ENCODE measurements at regions not wholly inside any gene's neighbourhood (a gene's known extent, or its start where the extent isn't known, plus 50 kb on each side); places are given as distances from the start of the nearest gene placed in this dataset.

DNA sequence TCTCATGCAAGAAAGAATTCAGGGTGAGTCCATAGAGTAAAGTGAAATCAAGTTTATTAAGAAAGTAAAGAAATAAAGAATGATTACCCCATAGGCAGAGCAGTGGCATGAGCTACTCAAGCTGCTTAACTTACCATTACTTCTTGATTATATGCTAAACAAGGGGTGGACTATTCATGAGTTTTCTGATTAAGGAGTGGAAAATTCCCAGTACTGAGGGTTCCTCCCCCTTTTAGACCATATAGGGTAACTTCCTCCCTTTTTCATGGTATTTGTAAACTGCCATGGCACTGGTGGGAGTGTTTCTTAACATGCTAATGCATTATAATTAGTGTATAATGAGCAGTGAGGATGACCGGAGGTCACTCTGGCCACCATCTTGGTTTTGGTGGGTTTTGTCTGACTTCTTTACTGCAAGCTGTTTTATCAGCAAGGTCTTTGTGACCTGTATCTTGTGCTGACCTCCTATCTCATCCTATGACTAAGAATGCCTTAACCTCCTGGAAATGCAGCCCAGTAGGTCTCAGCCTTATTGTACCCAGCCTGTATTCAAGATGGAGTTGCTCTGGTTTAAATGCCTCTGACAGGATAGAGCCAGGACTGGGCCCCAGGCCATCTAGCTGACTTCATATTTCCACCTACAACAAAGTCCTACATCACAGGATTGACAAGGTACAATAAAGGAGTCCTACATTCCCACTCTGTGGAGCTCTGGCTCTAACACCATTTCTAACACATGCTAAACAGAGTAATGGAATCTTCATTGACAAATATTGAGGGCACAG, 186.7 kb downstream of the NXNL2 start:
- TF ChIP-seq, protein P1, sequence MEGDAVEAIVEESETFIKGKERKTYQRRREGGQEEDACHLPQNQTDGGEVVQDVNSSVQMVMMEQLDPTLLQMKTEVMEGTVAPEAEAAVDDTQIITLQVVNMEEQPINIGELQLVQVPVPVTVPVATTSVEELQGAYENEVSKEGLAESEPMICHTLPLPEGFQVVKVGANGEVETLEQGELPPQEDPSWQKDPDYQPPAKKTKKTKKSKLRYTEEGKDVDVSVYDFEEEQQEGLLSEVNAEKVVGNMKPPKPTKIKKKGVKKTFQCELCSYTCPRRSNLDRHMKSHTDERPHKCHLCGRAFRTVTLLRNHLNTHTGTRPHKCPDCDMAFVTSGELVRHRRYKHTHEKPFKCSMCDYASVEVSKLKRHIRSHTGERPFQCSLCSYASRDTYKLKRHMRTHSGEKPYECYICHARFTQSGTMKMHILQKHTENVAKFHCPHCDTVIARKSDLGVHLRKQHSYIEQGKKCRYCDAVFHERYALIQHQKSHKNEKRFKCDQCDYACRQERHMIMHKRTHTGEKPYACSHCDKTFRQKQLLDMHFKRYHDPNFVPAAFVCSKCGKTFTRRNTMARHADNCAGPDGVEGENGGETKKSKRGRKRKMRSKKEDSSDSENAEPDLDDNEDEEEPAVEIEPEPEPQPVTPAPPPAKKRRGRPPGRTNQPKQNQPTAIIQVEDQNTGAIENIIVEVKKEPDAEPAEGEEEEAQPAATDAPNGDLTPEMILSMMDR (IDR thresholded peaks at IDR 0.05) = no peak
- no peak for TF ChIP-seq EZH2 (IDR thresholded peaks at IDR 0.05; ENCODE audit: borderline replicate concordance, insufficient read depth, low read depth, low read length, poor library complexity, severe bottlenecking)

Data from B cell (primary cell).